ENCODE measurements at regions not wholly inside any gene's neighbourhood (a gene's known extent, or its start where the extent isn't known, plus 50 kb on each side); places are given as distances from the start of the nearest gene placed in this dataset.

- TF ChIP-seq, protein P1, sequence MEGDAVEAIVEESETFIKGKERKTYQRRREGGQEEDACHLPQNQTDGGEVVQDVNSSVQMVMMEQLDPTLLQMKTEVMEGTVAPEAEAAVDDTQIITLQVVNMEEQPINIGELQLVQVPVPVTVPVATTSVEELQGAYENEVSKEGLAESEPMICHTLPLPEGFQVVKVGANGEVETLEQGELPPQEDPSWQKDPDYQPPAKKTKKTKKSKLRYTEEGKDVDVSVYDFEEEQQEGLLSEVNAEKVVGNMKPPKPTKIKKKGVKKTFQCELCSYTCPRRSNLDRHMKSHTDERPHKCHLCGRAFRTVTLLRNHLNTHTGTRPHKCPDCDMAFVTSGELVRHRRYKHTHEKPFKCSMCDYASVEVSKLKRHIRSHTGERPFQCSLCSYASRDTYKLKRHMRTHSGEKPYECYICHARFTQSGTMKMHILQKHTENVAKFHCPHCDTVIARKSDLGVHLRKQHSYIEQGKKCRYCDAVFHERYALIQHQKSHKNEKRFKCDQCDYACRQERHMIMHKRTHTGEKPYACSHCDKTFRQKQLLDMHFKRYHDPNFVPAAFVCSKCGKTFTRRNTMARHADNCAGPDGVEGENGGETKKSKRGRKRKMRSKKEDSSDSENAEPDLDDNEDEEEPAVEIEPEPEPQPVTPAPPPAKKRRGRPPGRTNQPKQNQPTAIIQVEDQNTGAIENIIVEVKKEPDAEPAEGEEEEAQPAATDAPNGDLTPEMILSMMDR (IDR thresholded peaks at IDR 0.05; ENCODE audit: low read depth, low read length), result no peak
- no peak overlapping the region for H3K4me3 ChIP-seq (ENCODE audit: low read depth, low read length)
These were observed 276.7 kb upstream of the PPARGC1A start for GRCh38 chr4:24166501-24166900.

DNA sequence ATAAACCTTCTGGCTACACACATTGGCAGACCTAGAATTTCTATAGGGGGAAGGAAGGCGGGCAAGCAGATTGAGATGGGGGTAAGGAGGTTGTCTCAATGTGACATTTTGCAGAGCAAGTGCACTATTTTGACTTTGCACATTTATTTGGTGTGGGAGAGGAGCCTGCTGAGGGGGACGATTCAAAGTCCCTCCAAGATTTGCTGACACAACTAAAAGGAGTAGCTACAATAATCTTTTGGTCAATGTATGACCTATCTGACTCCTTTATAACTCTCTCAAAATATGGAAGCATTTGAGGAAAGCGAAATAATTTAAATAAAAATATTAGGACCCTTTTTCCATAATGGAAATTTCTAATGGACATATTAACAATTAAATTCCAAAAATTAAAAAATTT is 274.9 kb upstream of the PPARGC1A start:
- TF ChIP-seq, protein P1 (IDR thresholded peaks at IDR 0.05; ENCODE audit: low read depth, low read length), result no peak
- H3K4me3 ChIP-seq (ENCODE audit: low read depth, low read length), result no peak overlapping the region

DNA sequence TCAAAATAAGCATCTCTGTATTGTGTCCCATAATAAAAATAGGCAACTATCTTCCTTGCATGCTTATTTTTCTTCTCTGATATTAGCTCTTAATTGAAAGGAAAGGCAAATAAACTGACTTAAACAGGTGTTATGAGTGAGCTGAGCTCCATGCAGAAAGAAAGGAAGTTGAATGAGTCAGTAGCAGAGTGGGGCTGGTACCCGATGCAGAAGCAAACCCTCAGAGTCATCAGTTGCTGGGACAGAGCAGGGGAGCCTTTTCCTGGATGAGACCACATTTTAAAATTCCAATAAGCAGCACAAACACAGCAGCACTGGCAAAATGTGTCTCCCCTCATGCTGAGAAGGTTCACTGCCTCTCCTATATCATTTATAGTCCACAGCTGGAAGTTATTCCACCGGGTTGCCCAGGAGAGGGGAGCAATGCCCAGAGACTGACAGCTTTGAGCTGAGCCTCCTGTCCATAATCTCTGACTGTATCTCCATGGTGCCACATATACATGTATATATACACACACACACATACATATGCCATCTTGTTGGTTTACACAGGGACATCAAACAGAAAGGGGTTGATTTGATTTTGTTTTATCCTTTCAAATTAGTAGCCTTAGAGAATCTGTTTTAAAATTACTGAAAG is 274.3 kb upstream of the PPARGC1A start:
- TF ChIP-seq, protein P1 (IDR thresholded peaks at IDR 0.05; ENCODE audit: low read depth, low read length), result no peak
- H3K4me3 ChIP-seq (ENCODE audit: low read depth, low read length), result no peak overlapping the region

GRCh38 chr4:24163314-24163713 is 273.5 kb upstream of the PPARGC1A start:
- TF ChIP-seq, protein P1 (IDR thresholded peaks at IDR 0.05; ENCODE audit: low read depth, low read length), result no peak
- H3K4me3 ChIP-seq (ENCODE audit: low read depth, low read length), result no peak overlapping the region

GRCh38 chr4:24160358-24160757 is 270.5 kb upstream of the PPARGC1A start:
- no peak overlapping the region for H3K4me3 ChIP-seq (ENCODE audit: low read depth, low read length)
- TF ChIP-seq, protein P1 (IDR thresholded peaks at IDR 0.05; ENCODE audit: low read depth, low read length), result no peak

DNA sequence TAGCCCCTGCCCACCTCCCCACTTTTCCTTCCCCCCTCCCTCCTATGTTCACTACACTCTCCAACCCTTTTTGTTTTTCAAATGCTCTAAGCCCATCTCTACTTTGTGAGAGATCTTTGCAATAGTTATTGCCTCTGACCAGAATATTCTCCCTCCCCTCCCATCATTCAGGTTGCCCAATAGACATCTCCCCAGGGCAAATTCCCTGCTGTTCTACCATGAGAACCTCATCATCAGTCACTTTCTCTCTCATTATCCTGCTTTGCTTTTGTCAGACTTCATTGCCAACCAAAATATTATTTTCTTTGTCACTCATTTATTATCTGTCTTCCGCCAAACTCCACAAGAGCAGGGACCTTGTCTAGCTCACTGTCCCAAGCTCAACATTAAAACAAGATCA is 268.2 kb upstream of the PPARGC1A start:
- H3K4me3 ChIP-seq (ENCODE audit: low read depth, low read length), result no peak overlapping the region
- TF ChIP-seq, protein P1 (IDR thresholded peaks at IDR 0.05; ENCODE audit: low read depth, low read length), result no peak

GRCh38 chr4:24150034-24150433 is 260.2 kb upstream of the PPARGC1A start:
- TF ChIP-seq, protein P1 (IDR thresholded peaks at IDR 0.05; ENCODE audit: low read depth, low read length), result no peak

More at GRCh38 chr4:24150034-24150433, 260.2 kb upstream of the PPARGC1A start:
- H3K4me3 ChIP-seq (ENCODE audit: low read depth, low read length), result no peak overlapping the region
